ENCODE measurements at regions not wholly inside any gene's neighbourhood (a gene's known extent, or its start where the extent isn't known, plus 50 kb on each side); places are given as distances from the start of the nearest gene placed in this dataset.

DNA sequence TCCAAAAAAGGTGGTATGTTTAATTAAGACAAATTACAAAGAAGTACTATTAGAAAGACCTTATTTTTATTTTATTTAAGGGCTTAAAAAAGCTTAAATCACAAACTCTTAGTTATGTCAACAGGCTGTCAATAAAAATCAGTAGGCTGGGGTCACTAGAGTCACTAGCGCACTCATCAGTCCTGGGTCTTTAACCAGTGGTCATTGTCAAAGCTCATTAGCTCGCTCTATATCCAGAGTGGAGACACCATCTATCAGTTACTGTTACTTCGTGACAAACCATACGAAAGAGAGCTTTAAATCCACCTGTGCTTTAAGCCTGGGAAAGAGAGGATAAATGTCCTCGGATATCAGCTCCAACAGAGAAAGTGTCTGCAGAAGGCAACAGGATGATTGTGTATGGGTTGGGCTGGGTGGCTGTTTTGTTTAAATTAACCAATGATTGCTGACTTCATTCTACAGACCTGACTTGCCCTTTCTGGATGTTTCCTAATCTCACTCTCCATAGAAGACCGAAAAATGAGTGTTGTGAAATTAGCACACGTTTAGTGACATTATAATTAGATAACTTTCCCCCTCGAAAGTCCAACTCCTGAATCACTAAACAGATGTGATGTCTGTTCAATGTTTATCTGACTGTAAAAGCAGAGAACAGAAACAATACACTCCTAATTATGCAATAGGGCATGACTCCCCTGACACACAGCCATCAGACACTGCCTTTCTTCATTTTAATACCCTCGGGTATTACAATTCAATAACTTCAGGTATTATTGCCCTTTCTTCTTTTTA, 123.6 kb upstream of the TNPO1 start:
- H3K27me3 ChIP-seq (replicated peaks; ENCODE audit: insufficient read depth, low read depth, low read length, poor library complexity) = peaks cover 7% of the 10 kb centered on the region
- H3K36me3 ChIP-seq (ENCODE audit: insufficient read depth, low read length, poor library complexity, severe bottlenecking) = no peaks in the 10 kb centered on the region
- no TSS peak for BruUV-seq (replicated peaks)
- DNase-seq (ENCODE audit: low spot score) = no peak
- no peaks in the 10 kb centered on the region for H3K9me3 ChIP-seq (ENCODE audit: low read depth, low read length, poor library complexity, severe bottlenecking)
- CTCF ChIA-PET = no interaction called here
- TF ChIP-seq CTCF (conservative IDR thresholded peaks at IDR 0.05; ENCODE audit: low read depth, low read length) (no peak), EZH2 (IDR thresholded peaks at IDR 0.05; ENCODE audit: borderline replicate concordance, low read depth, low read length, poor library complexity, severe bottlenecking) (no peak)
- POLR2A ChIA-PET (ENCODE audit: low non-redundant PET) = no interaction called here
- intact Hi-C loops (cut with micrococcal nuclease; ENCODE audit: unreplicated experiment) = no loop called here
- no peaks in the 10 kb centered on the region for H3K4me1 ChIP-seq (ENCODE audit: insufficient read depth, low read length, poor library complexity, severe bottlenecking)
- no peak overlapping the region for H3K27ac ChIP-seq (ENCODE audit: low read depth, low read length, poor library complexity, severe bottlenecking)
- H3K4me3 ChIP-seq (ENCODE audit: low read depth, low read length, poor library complexity, severe bottlenecking) = no peak overlapping the region

DNA sequence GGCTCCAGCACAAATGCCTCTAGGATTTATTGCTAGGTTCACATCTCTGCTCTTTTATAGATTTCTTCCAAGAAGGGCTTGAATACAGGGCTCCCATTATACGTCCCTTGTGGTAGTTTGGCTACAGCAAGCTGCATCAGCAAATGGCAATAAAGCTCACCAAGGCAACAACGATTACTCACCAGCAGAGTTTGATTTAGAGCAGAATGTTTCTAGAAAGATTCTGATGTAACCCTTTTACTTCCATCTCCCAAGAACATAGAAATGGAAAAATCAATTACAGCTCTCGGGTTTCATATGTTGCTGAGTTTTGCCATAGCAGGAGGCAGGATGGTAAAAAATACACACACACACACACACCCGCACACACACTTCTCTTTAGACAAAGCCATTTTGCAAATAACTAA, 124.2 kb upstream of the TNPO1 start:
- CTCF ChIA-PET = no interaction called here
- DNase-seq (ENCODE audit: low spot score) = no peak

GRCh38 chr5:72691751-72692150, 124.7 kb upstream of the TNPO1 start:
- H3K4me1 ChIP-seq (ENCODE audit: insufficient read depth, low read length, poor library complexity, severe bottlenecking) = no peaks in the 10 kb centered on the region
- intact Hi-C loops (cut with micrococcal nuclease; ENCODE audit: unreplicated experiment) = no loop called here
- TF ChIP-seq CTCF (conservative IDR thresholded peaks at IDR 0.05; ENCODE audit: low read depth, low read length) = no peak
- TF ChIP-seq EZH2 (IDR thresholded peaks at IDR 0.05; ENCODE audit: borderline replicate concordance, low read depth, low read length, poor library complexity, severe bottlenecking) = no peak
- no peak for DNase-seq (ENCODE audit: low spot score)
- H3K9me3 ChIP-seq (ENCODE audit: low read depth, low read length, poor library complexity, severe bottlenecking) = no peaks in the 10 kb centered on the region
- ChIA-PET POLR2A (ENCODE audit: low non-redundant PET) (no interaction called here), CTCF (no interaction called here)
- H3K36me3 ChIP-seq (ENCODE audit: insufficient read depth, low read length, poor library complexity, severe bottlenecking) = no peaks in the 10 kb centered on the region
- BruUV-seq (replicated peaks) = no TSS peak
- H3K27ac ChIP-seq (ENCODE audit: low read depth, low read length, poor library complexity, severe bottlenecking) = no peak overlapping the region
- H3K27me3 ChIP-seq (replicated peaks; ENCODE audit: insufficient read depth, low read depth, low read length, poor library complexity) = peaks cover 7% of the 10 kb centered on the region
- H3K4me3 ChIP-seq (ENCODE audit: low read depth, low read length, poor library complexity, severe bottlenecking) = no peak overlapping the region

More for the DNA sequence above, 124.2 kb upstream of the TNPO1 start:
- POLR2A ChIA-PET (ENCODE audit: low non-redundant PET) = no interaction called here
- Histone ChIP-seq H3K27ac (ENCODE audit: low read depth, low read length, poor library complexity, severe bottlenecking) (no peak overlapping the region), H3K4me3 (ENCODE audit: low read depth, low read length, poor library complexity, severe bottlenecking) (no peak overlapping the region), H3K4me1 (ENCODE audit: insufficient read depth, low read length, poor library complexity, severe bottlenecking) (no peaks in the 10 kb centered on the region), H3K9me3 (ENCODE audit: low read depth, low read length, poor library complexity, severe bottlenecking) (no peaks in the 10 kb centered on the region), H3K27me3 (replicated peaks; ENCODE audit: insufficient read depth, low read depth, low read length, poor library complexity) (peaks cover 7% of the 10 kb centered on the region), H3K36me3 (ENCODE audit: insufficient read depth, low read length, poor library complexity, severe bottlenecking) (no peaks in the 10 kb centered on the region)
- no TSS peak for BruUV-seq (replicated peaks)
- no peak for TF ChIP-seq CTCF (conservative IDR thresholded peaks at IDR 0.05; ENCODE audit: low read depth, low read length)
- no peak for TF ChIP-seq EZH2 (IDR thresholded peaks at IDR 0.05; ENCODE audit: borderline replicate concordance, low read depth, low read length, poor library complexity, severe bottlenecking)
- intact Hi-C loops (cut with micrococcal nuclease; ENCODE audit: unreplicated experiment) = no loop called here
